ENCODE measurements at regions not wholly inside any gene's neighbourhood (a gene's known extent, or its start where the extent isn't known, plus 50 kb on each side); places are given as distances from the start of the nearest gene placed in this dataset.

DNA sequence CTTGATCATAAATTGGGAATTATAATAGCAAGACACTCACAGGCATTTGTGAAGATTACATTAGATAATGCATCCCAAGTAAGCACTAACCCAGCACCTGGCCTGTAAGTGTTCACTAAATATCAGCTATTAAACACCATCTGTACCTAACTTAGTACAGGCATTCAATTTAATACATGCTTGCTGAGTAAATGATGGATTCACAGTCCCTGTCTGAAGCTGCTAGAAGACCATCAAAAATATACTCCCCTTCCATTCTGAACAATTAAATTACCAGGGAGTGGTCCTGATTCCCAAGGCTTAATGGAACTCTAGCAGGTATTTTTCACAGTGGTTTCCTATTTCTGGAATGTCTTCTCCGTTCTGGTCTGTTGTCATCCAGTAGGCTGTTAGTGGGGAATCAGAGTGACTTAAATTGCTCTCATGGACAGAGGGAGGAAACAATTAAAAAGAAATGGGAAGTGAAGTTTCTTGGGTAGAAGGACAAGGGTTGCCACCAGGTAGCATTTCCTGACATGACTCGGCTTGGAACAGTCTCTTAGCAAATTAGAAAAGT lies 233.9 kb downstream of the PTTG2 start:
- TF ChIP-seq, protein P1, sequence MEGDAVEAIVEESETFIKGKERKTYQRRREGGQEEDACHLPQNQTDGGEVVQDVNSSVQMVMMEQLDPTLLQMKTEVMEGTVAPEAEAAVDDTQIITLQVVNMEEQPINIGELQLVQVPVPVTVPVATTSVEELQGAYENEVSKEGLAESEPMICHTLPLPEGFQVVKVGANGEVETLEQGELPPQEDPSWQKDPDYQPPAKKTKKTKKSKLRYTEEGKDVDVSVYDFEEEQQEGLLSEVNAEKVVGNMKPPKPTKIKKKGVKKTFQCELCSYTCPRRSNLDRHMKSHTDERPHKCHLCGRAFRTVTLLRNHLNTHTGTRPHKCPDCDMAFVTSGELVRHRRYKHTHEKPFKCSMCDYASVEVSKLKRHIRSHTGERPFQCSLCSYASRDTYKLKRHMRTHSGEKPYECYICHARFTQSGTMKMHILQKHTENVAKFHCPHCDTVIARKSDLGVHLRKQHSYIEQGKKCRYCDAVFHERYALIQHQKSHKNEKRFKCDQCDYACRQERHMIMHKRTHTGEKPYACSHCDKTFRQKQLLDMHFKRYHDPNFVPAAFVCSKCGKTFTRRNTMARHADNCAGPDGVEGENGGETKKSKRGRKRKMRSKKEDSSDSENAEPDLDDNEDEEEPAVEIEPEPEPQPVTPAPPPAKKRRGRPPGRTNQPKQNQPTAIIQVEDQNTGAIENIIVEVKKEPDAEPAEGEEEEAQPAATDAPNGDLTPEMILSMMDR (conservative IDR thresholded peaks at IDR 0.05 in 1 of 2, IDR thresholded peaks at IDR 0.05 in 1 of 2; ENCODE audit: extremely low read depth in 1 of 2, insufficient read depth in 1 of 2, low read depth in 1 of 2, low read length in 2 of 2), result no peak
- no peak for TF ChIP-seq EZH2 (IDR thresholded peaks at IDR 0.05; ENCODE audit: borderline replicate concordance, low read length)
